ENCODE measurements at regions not wholly inside any gene's neighbourhood (a gene's known extent, or its start where the extent isn't known, plus 50 kb on each side); places are given as distances from the start of the nearest gene placed in this dataset.

GRCh38 chr2:120502357-120502756, 156.4 kb downstream of the INHBB start:
- TF ChIP-seq CTCF (conservative IDR thresholded peaks at IDR 0.05; ENCODE audit: low read depth in 2 of 2) (no peak), EZH2phosphoT487 (IDR thresholded peaks at IDR 0.05; ENCODE audit: unreplicated experiment) (no peak), EZH2 (IDR thresholded peaks at IDR 0.05; ENCODE audit: low read depth, unreplicated experiment) (no peak), ZNF114 (CRISPR knock-in tag; IDR thresholded peaks at IDR 0.05) (no peak), REST (IDR thresholded peaks at IDR 0.05; ENCODE audit: unreplicated experiment) (no peak), CREB1 (CRISPR knock-in tag; IDR thresholded peaks at IDR 0.05; ENCODE audit: low read depth) (no peak)
